ENCODE measurements at regions not wholly inside any gene's neighbourhood (a gene's known extent, or its start where the extent isn't known, plus 50 kb on each side); places are given as distances from the start of the nearest gene placed in this dataset.

DNA sequence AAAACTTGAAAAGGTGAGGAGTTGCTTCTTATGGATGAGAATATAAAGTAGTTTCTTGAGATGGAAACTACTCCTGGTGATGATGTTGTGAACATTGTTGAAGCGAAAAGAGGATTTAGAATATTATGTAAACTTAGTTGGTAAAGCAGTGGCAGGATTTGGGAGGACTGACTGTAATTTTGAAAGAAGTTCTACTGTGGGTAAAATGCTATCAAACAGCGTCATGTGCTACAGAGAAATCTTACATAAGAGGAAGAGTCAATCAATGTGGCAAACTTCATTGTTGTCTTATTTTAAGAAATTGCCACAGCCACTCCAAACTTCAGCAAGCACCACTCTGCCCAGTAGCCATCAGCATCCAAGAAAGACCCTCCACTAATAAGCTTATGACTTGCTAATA, 112.9 kb upstream of the ZEB2 start:
- no peak for TF ChIP-seq EZH2 (IDR thresholded peaks at IDR 0.05; ENCODE audit: low read depth, unreplicated experiment)
- TF ChIP-seq, protein P1, sequence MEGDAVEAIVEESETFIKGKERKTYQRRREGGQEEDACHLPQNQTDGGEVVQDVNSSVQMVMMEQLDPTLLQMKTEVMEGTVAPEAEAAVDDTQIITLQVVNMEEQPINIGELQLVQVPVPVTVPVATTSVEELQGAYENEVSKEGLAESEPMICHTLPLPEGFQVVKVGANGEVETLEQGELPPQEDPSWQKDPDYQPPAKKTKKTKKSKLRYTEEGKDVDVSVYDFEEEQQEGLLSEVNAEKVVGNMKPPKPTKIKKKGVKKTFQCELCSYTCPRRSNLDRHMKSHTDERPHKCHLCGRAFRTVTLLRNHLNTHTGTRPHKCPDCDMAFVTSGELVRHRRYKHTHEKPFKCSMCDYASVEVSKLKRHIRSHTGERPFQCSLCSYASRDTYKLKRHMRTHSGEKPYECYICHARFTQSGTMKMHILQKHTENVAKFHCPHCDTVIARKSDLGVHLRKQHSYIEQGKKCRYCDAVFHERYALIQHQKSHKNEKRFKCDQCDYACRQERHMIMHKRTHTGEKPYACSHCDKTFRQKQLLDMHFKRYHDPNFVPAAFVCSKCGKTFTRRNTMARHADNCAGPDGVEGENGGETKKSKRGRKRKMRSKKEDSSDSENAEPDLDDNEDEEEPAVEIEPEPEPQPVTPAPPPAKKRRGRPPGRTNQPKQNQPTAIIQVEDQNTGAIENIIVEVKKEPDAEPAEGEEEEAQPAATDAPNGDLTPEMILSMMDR (conservative IDR thresholded peaks at IDR 0.05; ENCODE audit: low read depth in 2 of 2) = no peak
- no peak for TF ChIP-seq POLR2AphosphoS5 (IDR thresholded peaks at IDR 0.05; ENCODE audit: low read depth)
- no peak for TF ChIP-seq EZH2phosphoT487 (IDR thresholded peaks at IDR 0.05; ENCODE audit: unreplicated experiment)
- TF ChIP-seq ZNF114 (CRISPR knock-in tag; IDR thresholded peaks at IDR 0.05) = no peak
- TF ChIP-seq, protein P2, sequence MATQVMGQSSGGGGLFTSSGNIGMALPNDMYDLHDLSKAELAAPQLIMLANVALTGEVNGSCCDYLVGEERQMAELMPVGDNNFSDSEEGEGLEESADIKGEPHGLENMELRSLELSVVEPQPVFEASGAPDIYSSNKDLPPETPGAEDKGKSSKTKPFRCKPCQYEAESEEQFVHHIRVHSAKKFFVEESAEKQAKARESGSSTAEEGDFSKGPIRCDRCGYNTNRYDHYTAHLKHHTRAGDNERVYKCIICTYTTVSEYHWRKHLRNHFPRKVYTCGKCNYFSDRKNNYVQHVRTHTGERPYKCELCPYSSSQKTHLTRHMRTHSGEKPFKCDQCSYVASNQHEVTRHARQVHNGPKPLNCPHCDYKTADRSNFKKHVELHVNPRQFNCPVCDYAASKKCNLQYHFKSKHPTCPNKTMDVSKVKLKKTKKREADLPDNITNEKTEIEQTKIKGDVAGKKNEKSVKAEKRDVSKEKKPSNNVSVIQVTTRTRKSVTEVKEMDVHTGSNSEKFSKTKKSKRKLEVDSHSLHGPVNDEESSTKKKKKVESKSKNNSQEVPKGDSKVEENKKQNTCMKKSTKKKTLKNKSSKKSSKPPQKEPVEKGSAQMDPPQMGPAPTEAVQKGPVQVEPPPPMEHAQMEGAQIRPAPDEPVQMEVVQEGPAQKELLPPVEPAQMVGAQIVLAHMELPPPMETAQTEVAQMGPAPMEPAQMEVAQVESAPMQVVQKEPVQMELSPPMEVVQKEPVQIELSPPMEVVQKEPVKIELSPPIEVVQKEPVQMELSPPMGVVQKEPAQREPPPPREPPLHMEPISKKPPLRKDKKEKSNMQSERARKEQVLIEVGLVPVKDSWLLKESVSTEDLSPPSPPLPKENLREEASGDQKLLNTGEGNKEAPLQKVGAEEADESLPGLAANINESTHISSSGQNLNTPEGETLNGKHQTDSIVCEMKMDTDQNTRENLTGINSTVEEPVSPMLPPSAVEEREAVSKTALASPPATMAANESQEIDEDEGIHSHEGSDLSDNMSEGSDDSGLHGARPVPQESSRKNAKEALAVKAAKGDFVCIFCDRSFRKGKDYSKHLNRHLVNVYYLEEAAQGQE (IDR thresholded peaks at IDR 0.05; ENCODE audit: unreplicated experiment) = no peak
- TF ChIP-seq ZNF331 (CRISPR knock-in tag; IDR thresholded peaks at IDR 0.05; ENCODE audit: low read depth) = no peak

Measured in GM23338 (cell line).